Neural progenitor cell (in vitro differentiated cells): ENCODE measurements at regions not wholly inside any gene's neighbourhood (a gene's known extent, or its start where the extent isn't known, plus 50 kb on each side); places are given as distances from the start of the nearest gene placed in this dataset.

Experiments
- DNase-seq: peaks from one replicate; pipeline ENCODE4 v3.0.0-alpha.2; 2016; ENCODE audit warnings: low spot score
- H2AFZ ChIP-seq: fragments of 200-600 bp; sonication (generic); replicated peaks from 2 replicates; pipeline ENCODE4 v1.6.1; 2016; ENCODE audit warnings: antibody characterized with exemption
- H3F3A ChIP-seq: fragments of 200-600 bp; sonication (generic); 2 replicates; pipeline ENCODE4 v1.6.1; 2016; ENCODE audit warnings: antibody characterized with exemption, low read depth
- H3K27ac ChIP-seq: fragments of 200-600 bp; sonication (generic); 2 replicates; pipeline ENCODE4 v1.5.1; 2016; ENCODE audit warnings: mild to moderate bottlenecking
- H3K27me3 ChIP-seq: fragments of 200-600 bp; sonication (generic); 2 replicates; pipeline ENCODE4 v1.6.1; 2016; ENCODE audit warnings: mild to moderate bottlenecking, moderate library complexity
- H3K36me3 ChIP-seq: fragments of 200-600 bp; sonication (generic); 2 replicates; pipeline ENCODE4 v1.5.1; 2016
- H3K4me1 ChIP-seq: fragments of 200-600 bp; sonication (generic); 2 replicates; pipeline ENCODE4 v1.6.1; 2016; ENCODE audit warnings: mixed run types
- H3K4me2 ChIP-seq: fragments of 200-600 bp; sonication (generic); 2 replicates; pipeline ENCODE4 v1.6.1; 2016
- H3K4me3 ChIP-seq: fragments of 200-600 bp; sonication (generic); 2 replicates; pipeline ENCODE4 v1.5.1; 2016
- H3K79me2 ChIP-seq: fragments of 200-600 bp; sonication (generic); 2 replicates; pipeline ENCODE4 v1.6.1; 2016; ENCODE audit warnings: low read depth
- H3K9ac ChIP-seq: fragments of 200-600 bp; sonication (generic); 2 replicates; pipeline ENCODE4 v1.6.1; 2016
- H3K9me3 ChIP-seq: fragments of 200-600 bp; sonication (generic); 2 replicates; pipeline ENCODE4 v1.5.1; 2016; ENCODE audit warnings: low read depth
- H4K20me1 ChIP-seq: fragments of 200-600 bp; sonication (generic); 2 replicates; pipeline ENCODE4 v1.6.1; 2016; ENCODE audit warnings: low read depth
- H3K27ac Mint-ChIP-seq: 3 replicates; pipeline ENCODE4 v1.8.0; 2021; ENCODE audit warnings: mixed read lengths
- H3K27me3 Mint-ChIP-seq: 2 replicates; pipeline ENCODE4 v1.8.0; 2022; ENCODE audit warnings: low read depth, mild to moderate bottlenecking, inconsistent platforms, moderate library complexity, mixed read lengths; ENCODE audit not compliant: insufficient read depth
- H3K36me3 Mint-ChIP-seq: 3 replicates; pipeline ENCODE4 v1.8.0; 2021; ENCODE audit warnings: mixed read lengths
- H3K4me1 Mint-ChIP-seq: 3 replicates; pipeline ENCODE4 v1.8.0; 2021; ENCODE audit warnings: mixed read lengths
- H3K4me3 Mint-ChIP-seq: 3 replicates; pipeline ENCODE4 v1.8.0; 2021; ENCODE audit warnings: mild to moderate bottlenecking, moderate library complexity, mixed read lengths
- H3K9me3 Mint-ChIP-seq: 3 replicates; pipeline ENCODE4 v1.8.0; 2020; ENCODE audit warnings: mixed read lengths
- EZH2 ChIP-seq: fragments of 200-600 bp; sonication (generic); IDR thresholded peaks from 2 replicates; pipeline ENCODE4 v1.6.1; 2017; ENCODE audit warnings: antibody characterized with exemption, mild to moderate bottlenecking, moderate library complexity
- EZH2phosphoT487 ChIP-seq: fragments of 200-600 bp; sonication (generic); IDR thresholded peaks from 2 replicates; pipeline ENCODE4 v1.6.1; 2017; ENCODE audit warnings: antibody characterized with exemption
- TF ChIP-seq, protein P1 (sequence below): fragments of 200-600 bp; sonication (generic); IDR thresholded peaks from 2 replicates; pipeline ENCODE4 v1.5.1; 2017; ENCODE audit warnings: antibody characterized with exemption, mild to moderate bottlenecking

DNA sequence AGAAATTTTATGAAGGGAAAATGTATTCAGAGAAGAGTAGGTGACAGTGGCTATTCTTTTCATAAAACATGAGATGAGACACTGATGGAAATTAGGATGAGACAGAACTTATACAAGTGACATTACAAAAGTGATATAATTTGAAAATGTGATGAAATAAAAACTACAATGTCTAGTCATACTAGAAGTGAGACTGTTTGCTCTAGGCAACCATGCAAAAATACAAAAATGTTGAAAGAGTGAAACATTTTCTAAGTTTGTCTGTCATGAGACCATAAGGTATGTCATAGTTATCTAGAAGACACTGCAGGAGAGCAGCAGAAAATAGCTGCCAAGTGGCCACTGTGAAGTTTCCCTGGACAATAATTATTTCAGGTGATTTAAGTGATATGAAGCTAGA, 459.5 kb downstream of the DIPK2A start:
- H3K4me1 ChIP-seq: no peaks in the 10 kb centered on the region
- no peak overlapping the region for H2AFZ ChIP-seq
- Mint-ChIP-seq H3K27ac (no peak overlapping the region), H3K9me3 (no peaks in the 10 kb centered on the region), H3K4me3 (no peak overlapping the region), H3K4me1 (no peaks in the 10 kb centered on the region), H3K36me3 (no peaks in the 10 kb centered on the region), H3K27me3 (no peaks in the 10 kb centered on the region)
- H3K4me2 ChIP-seq: no peak overlapping the region
- TF ChIP-seq, protein P1, sequence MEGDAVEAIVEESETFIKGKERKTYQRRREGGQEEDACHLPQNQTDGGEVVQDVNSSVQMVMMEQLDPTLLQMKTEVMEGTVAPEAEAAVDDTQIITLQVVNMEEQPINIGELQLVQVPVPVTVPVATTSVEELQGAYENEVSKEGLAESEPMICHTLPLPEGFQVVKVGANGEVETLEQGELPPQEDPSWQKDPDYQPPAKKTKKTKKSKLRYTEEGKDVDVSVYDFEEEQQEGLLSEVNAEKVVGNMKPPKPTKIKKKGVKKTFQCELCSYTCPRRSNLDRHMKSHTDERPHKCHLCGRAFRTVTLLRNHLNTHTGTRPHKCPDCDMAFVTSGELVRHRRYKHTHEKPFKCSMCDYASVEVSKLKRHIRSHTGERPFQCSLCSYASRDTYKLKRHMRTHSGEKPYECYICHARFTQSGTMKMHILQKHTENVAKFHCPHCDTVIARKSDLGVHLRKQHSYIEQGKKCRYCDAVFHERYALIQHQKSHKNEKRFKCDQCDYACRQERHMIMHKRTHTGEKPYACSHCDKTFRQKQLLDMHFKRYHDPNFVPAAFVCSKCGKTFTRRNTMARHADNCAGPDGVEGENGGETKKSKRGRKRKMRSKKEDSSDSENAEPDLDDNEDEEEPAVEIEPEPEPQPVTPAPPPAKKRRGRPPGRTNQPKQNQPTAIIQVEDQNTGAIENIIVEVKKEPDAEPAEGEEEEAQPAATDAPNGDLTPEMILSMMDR: no peak
- TF ChIP-seq EZH2phosphoT487: no peak
- no peak for TF ChIP-seq EZH2
- no peaks in the 10 kb centered on the region for H3K79me2 ChIP-seq
- H4K20me1 ChIP-seq: no peaks in the 10 kb centered on the region
- H3K27ac ChIP-seq: no peak overlapping the region
- no peaks in the 10 kb centered on the region for H3K36me3 ChIP-seq
- H3K4me3 ChIP-seq: no peak overlapping the region
- no peaks in the 10 kb centered on the region for H3K9me3 ChIP-seq
- H3F3A ChIP-seq: no peaks in the 10 kb centered on the region
- H3K27me3 ChIP-seq: no peaks in the 10 kb centered on the region
- no peak overlapping the region for H3K9ac ChIP-seq
- no peak for DNase-seq

DNA sequence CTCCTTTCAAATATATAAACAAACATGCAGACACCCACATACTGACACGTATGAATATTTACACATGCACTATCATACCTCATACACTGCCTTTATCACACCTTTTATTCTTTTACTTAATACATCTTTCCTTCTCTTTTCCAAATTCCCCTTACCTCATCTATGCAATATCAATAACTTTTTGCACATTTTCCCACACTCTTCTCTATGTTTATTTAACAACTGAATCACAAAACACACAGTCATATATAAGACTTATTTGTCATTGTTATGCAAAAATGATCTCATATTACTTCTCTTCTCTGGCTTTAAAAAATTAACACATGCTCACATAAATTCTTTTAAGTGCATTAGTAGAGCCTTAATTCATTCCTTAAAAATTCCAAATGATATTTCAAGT, 461.4 kb downstream of the DIPK2A start:
- Histone ChIP-seq H3K27ac (no peak overlapping the region), H4K20me1 (no peaks in the 10 kb centered on the region), H3K4me2 (no peak overlapping the region), H3K79me2 (no peaks in the 10 kb centered on the region), H3F3A (no peaks in the 10 kb centered on the region), H3K27me3 (no peaks in the 10 kb centered on the region), H3K4me1 (no peaks in the 10 kb centered on the region), H3K9ac (no peak overlapping the region), H2AFZ (no peak overlapping the region), H3K36me3 (no peaks in the 10 kb centered on the region), H3K4me3 (no peak overlapping the region), H3K9me3 (no peaks in the 10 kb centered on the region)
- Mint-ChIP-seq H3K36me3 (no peaks in the 10 kb centered on the region), H3K9me3 (no peaks in the 10 kb centered on the region), H3K27ac (no peak overlapping the region), H3K4me1 (no peaks in the 10 kb centered on the region), H3K27me3 (no peaks in the 10 kb centered on the region), H3K4me3 (no peak overlapping the region)
- TF ChIP-seq, protein P1: no peak
- TF ChIP-seq EZH2 (no peak), EZH2phosphoT487 (no peak)
- DNase-seq: no peak

DNA sequence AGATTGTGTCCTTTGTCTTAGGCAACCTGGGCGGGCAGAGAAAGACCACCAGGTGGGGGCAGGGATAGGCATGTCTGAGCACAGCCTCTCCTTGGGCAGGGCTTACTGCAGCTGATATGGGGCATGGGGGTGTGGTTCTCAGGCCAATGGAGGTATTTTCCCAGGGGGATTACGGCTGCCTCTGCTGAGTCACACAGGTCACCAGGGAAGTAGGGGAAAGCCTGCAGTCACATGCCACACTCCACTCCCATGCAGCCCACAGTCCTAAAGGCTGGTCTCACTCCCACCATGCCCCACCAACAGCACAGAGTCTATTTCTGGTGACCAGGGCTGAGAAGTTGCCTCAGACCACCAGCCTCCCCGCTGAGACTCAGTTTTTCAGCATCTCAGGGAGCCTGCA, 466.4 kb downstream of the DIPK2A start:
- Mint-ChIP-seq H3K27me3 (no peaks in the 10 kb centered on the region), H3K9me3 (no peaks in the 10 kb centered on the region), H3K4me3 (no peak overlapping the region), H3K4me1 (no peaks in the 10 kb centered on the region), H3K36me3 (no peaks in the 10 kb centered on the region), H3K27ac (no peak overlapping the region)
- peak; percentile 23 for DNase-seq
- no peak overlapping the region for H2AFZ ChIP-seq
- no peaks in the 10 kb centered on the region for H3K36me3 ChIP-seq
- H3F3A ChIP-seq: no peaks in the 10 kb centered on the region
- no peak overlapping the region for H3K4me2 ChIP-seq
- H4K20me1 ChIP-seq: no peaks in the 10 kb centered on the region
- no peak for TF ChIP-seq EZH2
- TF ChIP-seq EZH2phosphoT487: no peak
- TF ChIP-seq, protein P1: no peak
- H3K9ac ChIP-seq: no peak overlapping the region
- H3K27ac ChIP-seq: no peak overlapping the region
- H3K79me2 ChIP-seq: no peaks in the 10 kb centered on the region
- no peaks in the 10 kb centered on the region for H3K4me1 ChIP-seq
- no peaks in the 10 kb centered on the region for H3K27me3 ChIP-seq
- H3K9me3 ChIP-seq: no peaks in the 10 kb centered on the region
- no peak overlapping the region for H3K4me3 ChIP-seq

GRCh38 chr3:144444061-144444460, 472.4 kb downstream of the DIPK2A start:
- no peak overlapping the region for H3K4me3 Mint-ChIP-seq
- TF ChIP-seq, protein P1: no peak
- TF ChIP-seq EZH2phosphoT487: no peak
- Histone ChIP-seq H3K4me2 (no peak overlapping the region), H3K27me3 (no peaks in the 10 kb centered on the region), H2AFZ (no peak overlapping the region), H3K79me2 (no peaks in the 10 kb centered on the region), H3K9me3 (no peaks in the 10 kb centered on the region), H3F3A (no peaks in the 10 kb centered on the region), H3K4me3 (no peak overlapping the region), H4K20me1 (no peaks in the 10 kb centered on the region), H3K36me3 (no peaks in the 10 kb centered on the region), H3K27ac (no peak overlapping the region), H3K4me1 (no peaks in the 10 kb centered on the region), H3K9ac (no peak overlapping the region)
- H3K27me3 Mint-ChIP-seq: no peaks in the 10 kb centered on the region
- no peaks in the 10 kb centered on the region for H3K36me3 Mint-ChIP-seq
- DNase-seq: no peak
- H3K9me3 Mint-ChIP-seq: no peaks in the 10 kb centered on the region
- no peak overlapping the region for H3K27ac Mint-ChIP-seq
- no peaks in the 10 kb centered on the region for H3K4me1 Mint-ChIP-seq
